Inferior parietal cortex (tissue), 1 donor: ENCODE measurements at regions not wholly inside any gene's neighbourhood (a gene's known extent, or its start where the extent isn't known, plus 50 kb on each side); places are given as distances from the start of the nearest gene placed in this dataset.

ENCODE experiments used
- DNase-seq: peaks from one replicate; pipeline ENCODE4 v3.0.0-alpha.2; 2016; ENCODE audit errors: extremely low spot score

DNA sequence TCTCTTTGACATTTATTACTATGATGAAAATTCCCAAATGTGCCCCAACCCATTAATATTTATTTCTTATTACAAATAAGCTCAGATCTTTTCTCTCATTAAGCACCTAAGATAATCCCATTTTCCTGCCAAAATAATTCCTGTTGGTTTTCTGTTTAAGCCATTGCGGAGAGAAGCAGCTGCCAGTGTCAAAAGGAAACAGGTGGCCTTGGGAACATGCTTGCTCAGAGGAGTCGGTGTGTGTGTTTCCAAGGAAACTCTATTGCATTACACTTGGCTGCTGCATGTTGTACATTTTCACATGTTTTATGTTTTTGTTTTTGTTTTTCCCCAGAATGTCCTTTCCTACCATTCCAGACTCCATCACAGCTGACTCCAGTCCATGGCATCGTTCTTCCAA is 56.4 kb downstream of the CD24 start:
- DNase-seq, result no peak

DNA sequence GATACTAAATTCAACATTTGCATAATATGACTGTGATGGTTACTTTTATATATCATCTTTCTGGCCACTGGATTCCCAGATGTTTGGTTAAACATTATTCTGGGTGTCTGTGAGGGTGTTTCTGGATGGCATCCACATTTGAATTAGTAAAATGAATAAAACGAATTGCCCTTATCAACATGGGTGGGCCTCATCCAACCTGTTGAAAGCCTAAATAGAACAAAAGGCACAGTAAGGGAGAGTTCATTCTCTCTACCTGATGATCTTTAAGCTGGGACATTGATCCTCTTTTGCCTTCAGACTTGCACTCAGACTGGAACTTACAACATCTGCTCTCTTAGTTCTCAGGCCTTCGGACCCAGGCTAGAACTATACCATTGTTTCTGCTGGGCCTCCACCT is 57.6 kb downstream of the CD24 start:
- no peak for DNase-seq

DNA sequence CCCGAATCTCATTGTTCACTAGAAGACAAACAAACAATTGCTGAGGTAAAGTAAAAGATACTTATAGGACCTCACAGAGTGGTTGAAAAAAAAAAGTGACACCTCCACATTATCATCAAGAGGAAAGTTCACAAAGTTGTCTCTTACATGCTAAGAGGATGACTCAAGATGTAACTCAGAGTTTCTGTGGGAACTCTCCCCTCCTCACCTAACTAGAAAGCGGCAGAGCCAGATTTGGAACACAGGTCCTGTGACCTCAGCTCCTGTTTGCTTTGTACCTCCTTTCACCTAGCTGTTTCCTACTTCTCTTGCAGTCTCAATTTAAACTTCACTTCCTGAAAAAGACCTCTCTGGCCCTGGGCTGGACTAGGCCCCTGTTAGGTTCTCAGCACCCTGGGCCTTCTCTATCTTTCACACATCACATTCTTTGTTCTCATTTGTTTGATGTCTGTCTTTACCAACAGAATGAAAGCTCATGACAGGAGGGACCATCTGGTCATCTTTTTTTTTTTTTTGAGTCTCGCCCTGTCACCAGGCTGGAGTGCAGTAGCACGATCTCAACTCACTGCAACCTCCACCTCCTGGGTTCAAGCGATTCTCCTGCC is 60.8 kb downstream of the CD24 start:
- DNase-seq, result no peak

DNA sequence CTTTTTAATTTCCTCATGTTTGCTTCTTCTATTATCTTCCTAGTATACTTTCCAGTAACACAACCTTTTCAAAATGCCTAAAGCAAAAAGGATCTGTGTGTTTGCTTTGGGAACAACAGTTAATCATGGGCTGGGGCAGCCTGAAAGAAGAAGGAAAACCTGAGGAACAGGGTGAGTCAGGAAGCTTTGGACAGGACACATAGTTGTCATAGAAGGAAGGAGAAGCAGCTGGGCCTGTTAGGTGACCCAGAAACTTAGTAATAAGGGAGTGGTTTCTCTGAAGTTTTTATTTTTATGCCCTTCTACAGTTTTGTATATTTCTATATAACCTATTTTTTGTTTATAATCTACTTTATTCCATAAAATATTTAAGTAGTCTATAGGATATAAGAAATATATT is 61.4 kb downstream of the CD24 start:
- no peak for DNase-seq

DNA sequence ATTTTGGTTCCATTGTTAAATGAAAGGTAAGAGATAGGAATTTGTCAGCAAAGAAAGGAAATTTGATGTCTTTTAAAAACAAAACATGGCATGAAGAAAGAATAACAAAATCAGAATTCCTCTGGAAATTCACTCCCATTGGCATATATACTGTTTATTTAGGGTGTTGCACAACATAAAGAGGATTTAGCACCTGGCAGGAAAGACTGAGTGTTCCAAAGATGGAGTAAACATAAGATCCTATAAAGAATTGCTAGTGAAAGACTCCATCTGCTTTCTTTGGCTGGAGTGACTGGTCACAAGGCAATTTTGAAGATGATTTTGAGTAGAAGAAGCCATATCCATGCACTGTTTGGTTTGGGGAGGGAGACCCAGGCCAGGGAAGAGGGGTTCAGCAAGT is 62.4 kb downstream of the CD24 start:
- no peak for DNase-seq

DNA sequence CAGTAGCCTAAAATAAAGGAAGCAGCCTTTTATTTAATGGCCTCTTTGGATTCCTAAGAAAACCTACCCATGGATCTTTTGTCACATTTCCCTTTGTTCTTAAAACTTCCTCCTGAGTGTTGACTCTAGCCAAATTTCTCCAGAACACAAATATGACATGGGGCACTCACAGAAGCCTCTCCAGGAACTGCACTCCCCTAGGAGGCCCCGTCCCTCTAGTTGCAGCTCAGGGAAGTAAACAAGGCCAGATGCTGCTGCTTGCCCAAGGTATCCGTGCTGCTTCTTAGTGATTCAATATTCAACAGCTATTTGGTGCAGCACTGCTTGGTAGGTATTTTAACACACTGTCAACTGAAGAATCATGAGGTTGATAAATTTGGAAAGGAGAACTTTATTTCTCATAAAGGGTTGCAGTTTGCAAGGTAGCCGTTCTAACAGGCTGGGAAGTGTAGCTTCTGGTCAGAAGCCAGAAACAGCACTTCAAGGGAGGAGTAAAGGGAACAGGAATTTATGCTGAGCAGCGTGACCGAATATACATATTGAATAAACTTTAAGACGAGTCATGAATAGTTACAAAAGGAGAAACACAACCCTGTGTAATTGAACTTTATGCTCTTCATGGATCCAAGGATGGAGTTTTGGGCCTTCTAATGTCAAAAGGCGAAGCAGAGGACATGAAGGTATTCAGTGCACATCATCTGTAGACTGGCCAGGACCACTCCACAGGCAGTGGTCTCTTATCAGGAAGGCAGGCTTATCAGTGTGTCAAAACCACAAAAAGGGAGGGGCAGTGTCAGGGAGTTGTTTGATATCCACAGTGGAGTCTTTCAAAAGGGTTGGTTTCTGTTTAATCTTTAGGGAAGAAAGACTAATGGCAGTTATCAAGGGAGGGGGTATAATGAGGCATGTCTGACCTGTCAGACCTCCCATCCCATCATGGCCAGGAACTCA is 63.3 kb downstream of the CD24 start:
- DNase-seq, result no peak

DNA sequence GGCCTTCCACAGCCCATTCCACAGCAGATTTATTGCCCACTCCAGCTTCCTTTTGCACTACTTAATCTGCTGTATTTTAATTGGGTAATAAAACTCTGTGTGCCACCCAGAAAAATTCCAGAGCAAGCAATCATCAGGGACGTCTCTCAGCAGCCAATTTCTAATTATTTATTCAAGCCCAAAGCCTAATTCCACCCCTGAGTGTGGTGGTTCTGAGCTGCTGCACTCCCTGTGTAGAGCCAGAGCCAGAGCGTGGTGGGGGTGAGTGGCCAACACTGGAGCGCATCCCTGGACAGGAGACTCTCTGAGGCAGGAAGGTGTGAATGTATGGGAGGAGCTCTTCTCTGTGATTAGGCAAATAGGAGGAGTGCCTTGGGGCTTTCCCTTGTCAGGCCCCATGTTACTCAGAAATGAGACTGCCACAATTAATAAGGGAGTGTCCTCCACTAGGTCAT is 66.1 kb downstream of the CD24 start:
- DNase-seq, result no peak

DNA sequence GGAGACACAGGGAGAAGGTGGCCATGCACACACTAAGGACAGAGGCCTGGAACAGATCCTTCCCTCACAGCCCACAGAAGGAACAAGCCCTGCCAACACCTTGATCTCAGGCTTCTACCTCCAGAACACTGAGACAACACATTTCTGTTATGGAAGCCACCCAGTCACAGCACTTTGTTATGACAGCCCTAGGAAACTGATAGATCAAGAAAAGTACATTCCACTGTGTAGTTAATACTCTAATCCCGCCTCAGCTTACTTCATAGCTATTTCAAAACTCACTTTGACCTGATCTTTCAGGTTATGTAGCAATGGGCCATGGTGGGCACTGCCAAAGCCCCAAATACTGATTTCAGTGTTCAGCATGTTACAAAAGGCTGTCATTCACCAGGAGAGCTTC is 66.8 kb downstream of the CD24 start:
- no peak for DNase-seq

DNA sequence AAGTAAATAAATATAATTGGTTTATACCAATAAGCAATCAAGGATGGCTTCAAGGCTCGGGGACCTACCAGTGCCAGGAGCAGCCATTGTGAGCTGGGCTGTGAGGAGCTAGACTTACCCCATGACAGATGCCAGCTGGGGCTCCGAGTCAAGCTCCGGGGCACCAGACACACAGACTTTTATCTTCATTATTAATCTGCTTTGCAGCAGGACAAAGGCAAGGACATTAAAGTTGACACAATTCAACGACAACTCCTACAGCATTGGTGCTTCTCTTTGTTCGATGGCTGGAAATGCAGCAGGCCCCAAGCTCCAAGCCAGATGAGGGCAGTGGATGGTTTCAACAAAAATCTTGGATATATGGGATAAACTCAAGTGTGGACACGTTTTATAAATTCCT is 68.3 kb downstream of the CD24 start:
- DNase-seq, result no peak

DNA sequence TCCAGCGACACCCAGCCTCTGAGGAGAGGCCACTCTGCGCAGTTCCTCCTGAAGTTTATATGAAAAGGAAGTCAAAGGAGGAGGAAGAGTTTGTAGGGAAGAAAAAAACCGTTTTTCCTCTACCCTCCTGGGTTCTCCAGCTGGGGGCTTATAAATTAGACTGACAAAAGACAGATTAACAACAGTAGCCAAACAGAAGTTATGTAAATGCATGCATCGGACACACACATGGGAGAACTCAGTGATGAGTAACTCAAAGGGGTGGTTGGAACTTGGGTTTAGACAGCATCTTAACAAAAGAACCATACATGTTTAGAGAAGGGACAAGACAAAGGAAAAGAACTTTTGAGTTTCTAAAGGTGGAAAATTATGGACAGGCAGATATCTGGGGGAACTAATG is 71.2 kb downstream of the CD24 start:
- no peak for DNase-seq

DNA sequence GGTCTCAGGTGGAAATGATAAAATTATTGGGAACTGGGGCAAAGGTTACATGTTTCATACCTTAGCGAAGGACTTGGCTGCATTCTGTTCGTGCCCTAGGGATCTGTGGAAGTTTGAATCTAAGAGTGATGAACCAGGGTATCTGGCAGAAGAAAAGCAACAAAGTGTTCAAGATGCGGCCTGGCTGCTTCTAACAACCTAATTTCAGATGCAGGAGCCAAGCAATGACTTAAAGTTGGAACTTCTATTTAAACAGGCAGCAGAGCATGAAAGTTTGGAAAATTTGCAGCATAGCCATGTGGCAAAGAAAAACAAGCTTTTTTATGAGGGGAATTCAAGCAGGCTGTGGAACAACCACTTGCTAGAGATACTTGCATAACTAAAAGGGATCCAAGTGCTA is 73.5 kb downstream of the CD24 start:
- DNase-seq, result no peak

DNA sequence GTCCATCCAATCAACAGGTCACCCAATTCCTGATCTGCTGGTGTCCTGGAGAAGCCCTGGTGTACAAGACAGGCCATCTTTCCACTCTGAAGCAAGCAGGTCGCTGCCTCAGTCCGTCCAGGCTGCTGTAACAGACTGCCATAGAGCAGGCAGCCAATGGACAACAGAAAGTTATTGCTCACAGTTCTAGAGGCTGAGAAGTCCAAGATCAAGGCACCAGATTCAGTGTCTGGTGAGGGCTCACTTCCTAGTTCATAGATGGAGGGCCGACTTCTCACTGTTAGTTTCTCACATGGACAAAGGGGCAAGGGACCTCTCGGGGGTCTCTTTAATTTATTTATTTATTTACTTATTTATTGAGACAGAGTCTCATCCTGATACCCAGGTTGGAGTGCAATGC is 74.8 kb downstream of the CD24 start:
- no peak for DNase-seq

DNA sequence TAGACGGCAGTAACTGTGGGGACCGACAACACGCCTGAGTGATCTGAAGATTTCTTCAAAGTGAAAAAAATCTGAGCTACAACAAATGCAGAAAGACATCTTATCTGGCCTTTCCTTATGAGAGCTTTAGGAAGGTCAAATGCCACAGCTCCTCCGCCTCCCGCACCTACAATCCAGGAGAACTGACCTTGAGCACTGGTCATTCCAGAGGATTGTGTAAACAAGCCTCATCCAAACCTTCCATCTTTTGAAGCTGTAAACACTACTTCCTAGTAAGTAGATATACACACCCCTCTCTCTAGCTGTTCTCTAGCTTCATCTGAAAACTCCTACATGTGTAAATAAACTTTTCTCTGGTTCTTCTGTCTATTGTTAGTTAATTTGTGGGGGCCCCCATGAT is 76.9 kb downstream of the CD24 start:
- no peak for DNase-seq

DNA sequence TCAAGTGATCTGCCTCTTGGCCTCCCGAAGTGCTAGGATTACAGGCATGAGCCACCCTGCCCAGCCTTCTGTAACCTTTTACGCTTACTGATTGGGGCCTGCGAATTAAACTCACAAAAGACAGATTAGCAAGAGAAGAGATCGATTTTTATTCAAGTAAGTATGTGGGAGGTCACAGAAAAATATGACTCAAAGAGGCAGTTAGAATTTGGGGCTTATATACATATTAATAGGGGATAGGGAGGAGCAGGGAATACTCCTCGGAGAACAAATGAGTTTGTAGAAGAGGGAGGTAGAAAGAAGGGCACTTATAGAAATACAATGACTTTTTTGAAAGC is 78.9 kb downstream of the CD24 start:
- no peak for DNase-seq

DNA sequence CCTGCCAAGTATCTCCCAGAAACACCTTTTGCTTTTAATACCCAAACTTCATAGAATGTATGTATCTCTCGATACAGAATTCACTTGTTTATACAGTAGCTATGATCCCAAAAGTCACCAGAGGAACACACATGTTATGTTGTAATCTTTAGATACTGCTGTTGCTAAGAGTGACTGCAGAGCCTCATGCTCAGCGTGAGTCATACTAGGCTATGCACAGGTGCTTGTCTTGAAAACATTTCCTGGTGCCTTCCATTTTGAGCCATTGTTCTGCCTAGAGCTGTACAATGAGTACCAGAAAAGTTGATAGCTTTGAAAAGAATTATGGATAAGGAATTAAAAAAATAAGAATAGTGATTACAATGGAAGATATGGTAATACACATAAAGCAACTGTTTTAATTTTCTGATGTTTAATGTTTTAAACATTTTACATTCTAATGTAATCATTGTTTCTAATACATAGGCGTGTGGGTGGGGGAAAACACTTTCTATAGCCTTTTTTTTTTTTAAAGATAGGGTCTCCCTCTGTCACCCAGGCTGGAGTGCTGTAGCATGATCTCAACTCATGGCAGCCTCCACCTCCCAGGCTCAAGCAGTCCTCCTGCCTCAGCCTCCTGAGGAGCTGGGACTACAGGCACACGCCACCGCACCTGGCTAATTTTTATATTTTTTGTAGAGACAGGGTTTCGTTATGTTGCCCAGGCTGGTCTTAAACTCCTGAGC is 79.4 kb downstream of the CD24 start:
- DNase-seq, result no peak

DNA sequence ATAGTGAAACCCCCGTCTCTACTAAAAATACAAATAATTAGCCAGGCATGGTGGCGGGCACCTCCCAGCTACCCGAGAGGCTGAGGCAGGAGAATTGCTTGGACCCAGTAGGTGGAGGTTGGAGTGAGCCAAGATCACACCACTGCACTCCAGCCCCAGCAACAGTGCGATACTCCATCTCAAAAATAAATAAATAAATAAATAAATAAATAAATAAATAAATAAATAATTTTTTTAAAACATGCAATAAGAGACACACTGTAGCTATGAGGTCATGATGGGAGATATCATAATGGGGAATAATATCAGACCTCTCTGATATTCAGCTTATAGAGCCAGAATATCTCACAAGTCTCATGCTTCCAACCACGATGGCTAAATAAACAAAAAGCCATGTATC is 82.3 kb downstream of the CD24 start:
- DNase-seq, result no peak

DNA sequence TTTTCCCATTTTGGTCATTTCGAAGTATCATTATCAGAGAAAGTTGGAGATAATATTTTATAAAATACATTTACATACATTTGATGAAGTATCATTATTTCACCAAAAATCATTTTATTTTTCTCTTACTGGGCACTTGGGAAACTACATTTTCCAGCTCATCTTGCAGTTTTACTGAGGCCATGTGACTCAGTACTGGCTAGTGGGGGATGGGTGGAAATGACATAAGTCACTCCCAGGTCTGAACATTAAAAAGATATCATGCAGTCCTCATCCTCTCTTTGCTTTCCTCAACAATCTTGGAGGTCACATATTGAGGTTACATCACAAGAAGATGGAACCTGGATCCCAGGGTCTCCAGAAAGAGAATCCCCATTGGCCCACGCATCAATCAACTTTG is 84.1 kb downstream of the CD24 start:
- no peak for DNase-seq

DNA sequence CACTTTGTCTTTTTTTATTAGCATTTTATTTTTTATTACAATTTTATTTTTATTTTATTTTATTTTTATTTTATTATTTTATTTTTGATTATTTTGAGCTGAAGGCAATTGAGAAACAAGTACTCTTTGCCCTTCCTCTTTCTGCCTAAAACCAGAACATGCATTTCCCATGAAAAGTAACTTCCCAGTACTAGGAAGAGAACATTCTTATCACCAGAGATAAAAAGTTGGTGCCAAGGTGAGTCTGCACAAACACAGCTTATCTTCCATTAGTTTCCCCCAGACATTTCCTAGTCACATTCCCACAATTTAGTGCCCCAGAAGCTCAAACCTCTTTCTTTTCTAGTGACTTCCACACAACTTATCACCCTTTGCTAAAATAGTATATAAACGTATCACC is 84.8 kb downstream of the CD24 start:
- DNase-seq, result no peak

DNA sequence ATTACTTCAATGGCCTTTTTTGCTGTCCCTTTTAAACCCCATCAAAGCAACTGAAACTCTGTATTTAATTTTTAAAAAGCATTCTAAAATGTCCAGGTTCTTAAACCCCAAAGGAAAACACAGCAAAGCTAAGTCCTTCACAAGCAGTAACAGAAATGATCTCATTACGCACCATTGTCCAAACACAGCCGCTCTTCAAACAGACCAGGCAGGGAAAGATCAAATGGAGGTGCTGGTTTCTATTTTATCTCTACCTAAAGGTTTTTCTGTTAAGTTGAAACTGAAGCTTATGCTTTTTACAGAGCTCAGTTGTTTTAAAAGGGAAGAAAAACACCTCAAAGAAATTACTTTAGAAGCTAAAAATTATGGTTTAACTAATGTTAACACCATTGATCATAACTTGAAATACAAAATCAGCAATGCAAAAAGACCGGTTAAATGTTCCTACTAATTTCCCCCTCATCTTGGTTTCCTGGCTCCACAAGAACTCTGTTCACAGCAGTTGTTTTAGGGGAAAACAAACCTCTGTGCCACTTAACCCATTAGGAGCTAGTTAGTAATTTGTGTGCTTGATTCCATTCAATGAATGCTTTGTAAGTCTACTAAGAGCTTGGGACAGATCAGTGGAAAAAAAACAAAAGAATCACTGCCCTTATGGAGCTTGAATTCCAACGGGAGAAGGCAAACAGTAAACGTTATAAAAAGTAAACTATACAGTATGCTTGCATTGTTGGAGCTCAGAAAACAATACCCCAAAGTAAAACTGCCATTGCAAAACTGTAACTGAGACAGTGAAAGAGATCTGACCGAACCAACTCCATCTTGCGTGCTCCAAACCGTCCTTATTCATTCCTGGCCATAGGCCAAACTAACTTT is 87.4 kb downstream of the CD24 start:
- no peak for DNase-seq

DNA sequence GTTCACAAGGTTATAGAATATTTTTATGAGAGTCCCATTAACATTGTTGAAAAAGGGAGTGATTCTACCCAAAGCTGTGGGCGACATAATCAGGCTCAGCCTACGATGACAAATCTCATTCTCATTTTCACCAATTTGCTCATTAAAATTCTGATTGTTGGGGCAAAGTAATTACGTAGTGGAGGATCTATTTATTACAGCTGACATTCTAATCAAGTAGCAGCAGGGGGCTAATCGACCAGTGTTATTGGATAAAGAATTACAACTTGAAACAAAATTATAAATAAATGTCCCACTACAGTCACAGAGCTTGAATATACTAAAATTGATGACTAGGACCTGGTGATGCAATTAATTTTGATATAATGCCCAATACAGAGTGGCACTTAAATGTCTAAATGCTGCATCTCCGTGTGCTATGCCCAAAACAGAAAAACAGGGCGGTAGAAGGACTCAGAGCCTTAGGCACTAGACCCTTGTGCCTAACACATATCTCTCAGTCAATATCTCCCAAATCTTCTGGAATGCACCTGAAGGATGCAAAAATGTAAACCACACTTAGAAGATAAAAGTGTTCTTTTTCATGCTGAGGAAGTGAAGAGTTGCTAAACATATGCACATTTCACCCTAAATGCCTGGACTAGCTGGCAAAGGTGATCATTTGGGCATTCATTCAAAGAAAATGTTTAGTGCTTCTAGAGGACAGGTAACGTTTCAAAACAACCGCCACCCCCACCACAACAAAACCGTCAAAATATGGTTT is 88.3 kb downstream of the CD24 start:
- DNase-seq, result no peak

DNA sequence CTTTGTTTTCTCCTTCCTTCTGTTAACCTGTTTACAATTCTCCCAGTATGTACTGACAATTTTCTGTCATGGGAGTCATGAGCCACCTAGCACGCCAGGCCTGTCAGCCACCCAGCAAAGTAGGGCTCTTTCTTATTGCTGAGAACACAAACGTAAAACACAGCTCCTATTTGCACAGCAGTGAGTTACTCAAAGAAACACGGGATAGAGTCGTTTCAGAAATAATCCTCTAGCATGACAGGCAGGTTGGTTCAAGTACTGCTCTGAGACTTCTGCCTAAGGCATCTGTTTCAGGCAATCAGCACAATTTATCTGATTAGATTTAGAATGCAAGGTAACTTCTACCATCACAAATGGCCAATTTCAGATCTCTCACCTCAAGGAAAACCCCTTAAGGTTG is 88.8 kb downstream of the CD24 start:
- no peak for DNase-seq
